Activated naive CD4-positive, alpha-beta T cell treated with anti-CD3 and anti-CD28 coated beads, Interleukin-2, amount 50 U/mL, for 24 hours (primary cell): ENCODE measurements at regions not wholly inside any gene's neighbourhood (a gene's known extent, or its start where the extent isn't known, plus 50 kb on each side); places are given as distances from the start of the nearest gene placed in this dataset.

Experiments
- H3K27ac Mint-ChIP-seq: one replicate; pipeline ENCODE4 v1.8.0; 2021; ENCODE audit warnings: mild to moderate bottlenecking, mixed read lengths
- H3K27me3 Mint-ChIP-seq: one replicate; pipeline ENCODE4 v1.8.0; 2021; ENCODE audit warnings: mixed read lengths
- H3K36me3 Mint-ChIP-seq: one replicate; pipeline ENCODE4 v1.8.0; 2021; ENCODE audit warnings: mixed read lengths
- H3K4me1 Mint-ChIP-seq: one replicate; pipeline ENCODE4 v1.8.0; 2021; ENCODE audit warnings: mixed read lengths
- H3K4me3 Mint-ChIP-seq: one replicate; pipeline ENCODE4 v1.8.0; 2021; ENCODE audit warnings: mild to moderate bottlenecking, mixed read lengths
- H3K9me3 Mint-ChIP-seq: one replicate; pipeline ENCODE4 v1.8.0; 2021; ENCODE audit warnings: mixed read lengths

DNA sequence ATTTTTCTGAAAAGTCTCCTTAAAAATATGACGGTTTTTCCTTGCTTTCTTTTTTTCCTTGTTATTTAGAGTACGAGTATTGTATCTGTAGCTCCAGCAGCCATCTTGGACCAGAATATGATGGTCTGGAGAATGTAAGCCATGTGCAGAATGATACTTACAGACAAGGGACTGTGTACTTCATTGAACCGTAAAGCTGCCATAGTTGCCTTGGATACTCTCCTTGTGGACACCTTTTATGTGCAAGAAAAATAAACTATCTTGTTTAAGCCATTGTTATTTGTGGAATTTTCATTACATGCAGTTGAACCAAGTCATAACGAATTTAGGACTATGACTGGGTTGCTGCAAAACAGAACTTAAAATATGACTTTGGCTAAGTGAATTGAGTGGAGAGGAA, 485.8 kb upstream of the CITED2 start:
- Mint-ChIP-seq H3K36me3 (no peaks in the 10 kb centered on the region), H3K9me3 (no peaks in the 10 kb centered on the region), H3K27ac (no peak overlapping the region), H3K27me3 (peaks cover 5% of the 10 kb centered on the region), H3K4me1 (no peaks in the 10 kb centered on the region), H3K4me3 (no peak overlapping the region)

DNA sequence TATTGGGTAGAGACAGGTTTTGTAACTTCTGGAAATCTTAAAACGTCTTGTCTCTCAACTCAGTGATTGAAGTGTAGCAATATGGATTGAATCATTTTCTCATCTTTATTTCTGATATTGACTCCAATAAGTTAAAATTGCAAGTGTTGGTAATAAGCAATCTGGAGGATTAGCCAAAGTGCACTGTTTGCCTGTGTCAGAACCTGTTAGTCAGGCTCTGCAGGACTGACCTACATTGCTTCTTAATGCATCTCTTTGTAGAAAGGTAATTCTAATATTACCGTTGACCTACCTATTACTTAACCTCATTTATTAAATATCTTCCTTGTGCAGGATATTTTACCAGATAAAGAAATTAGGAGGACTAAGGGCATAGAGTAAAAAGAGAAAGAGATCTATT, 484.0 kb upstream of the CITED2 start:
- Mint-ChIP-seq H3K4me1 (no peaks in the 10 kb centered on the region), H3K27me3 (peaks cover 5% of the 10 kb centered on the region), H3K9me3 (no peaks in the 10 kb centered on the region), H3K36me3 (no peaks in the 10 kb centered on the region), H3K27ac (no peak overlapping the region), H3K4me3 (no peak overlapping the region)

DNA sequence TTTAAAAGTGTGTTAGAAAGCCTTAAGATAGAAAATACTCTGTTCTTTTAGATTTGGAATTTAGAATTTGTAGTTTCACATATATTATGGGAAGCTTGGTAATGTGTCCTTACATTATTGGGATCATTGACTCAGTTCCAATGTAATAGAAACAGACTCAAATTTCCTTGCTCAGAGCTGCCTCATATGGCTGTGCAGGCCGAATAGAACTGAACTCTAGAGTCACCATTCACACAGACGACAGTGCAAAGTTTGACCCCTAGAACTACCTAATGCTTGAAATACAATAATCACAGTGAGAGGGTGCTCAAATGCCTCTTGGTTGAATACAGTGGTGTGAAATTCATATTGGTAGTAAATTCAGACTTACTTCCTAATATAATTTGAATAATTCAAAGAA, 482.7 kb upstream of the CITED2 start:
- no peaks in the 10 kb centered on the region for H3K36me3 Mint-ChIP-seq
- H3K9me3 Mint-ChIP-seq: no peaks in the 10 kb centered on the region
- peaks cover 3% of the 10 kb centered on the region for H3K27me3 Mint-ChIP-seq
- H3K27ac Mint-ChIP-seq: no peak overlapping the region
- H3K4me1 Mint-ChIP-seq: no peaks in the 10 kb centered on the region
- no peak overlapping the region for H3K4me3 Mint-ChIP-seq

DNA sequence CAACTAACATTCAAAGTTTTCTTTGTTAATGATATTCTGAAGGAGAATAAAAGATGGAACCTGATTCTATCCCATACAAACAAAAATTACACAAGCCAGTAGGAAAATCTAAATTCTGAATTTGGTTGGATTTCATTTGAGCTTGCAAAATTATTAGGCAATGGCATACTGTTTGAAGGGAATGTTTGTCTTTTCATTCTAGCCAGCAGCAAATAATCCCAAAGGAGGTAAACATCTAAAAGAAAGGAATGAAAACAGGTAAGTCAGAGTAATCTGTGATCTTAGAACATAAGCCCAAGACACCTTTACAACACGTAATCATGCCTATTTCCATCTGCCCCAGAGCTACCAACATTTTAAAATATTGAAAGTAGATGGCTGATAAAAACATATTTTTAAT, 482.1 kb upstream of the CITED2 start:
- peaks cover 3% of the 10 kb centered on the region for H3K27me3 Mint-ChIP-seq
- H3K27ac Mint-ChIP-seq: no peak overlapping the region
- no peaks in the 10 kb centered on the region for H3K36me3 Mint-ChIP-seq
- H3K9me3 Mint-ChIP-seq: no peaks in the 10 kb centered on the region
- no peaks in the 10 kb centered on the region for H3K4me1 Mint-ChIP-seq
- H3K4me3 Mint-ChIP-seq: no peak overlapping the region

DNA sequence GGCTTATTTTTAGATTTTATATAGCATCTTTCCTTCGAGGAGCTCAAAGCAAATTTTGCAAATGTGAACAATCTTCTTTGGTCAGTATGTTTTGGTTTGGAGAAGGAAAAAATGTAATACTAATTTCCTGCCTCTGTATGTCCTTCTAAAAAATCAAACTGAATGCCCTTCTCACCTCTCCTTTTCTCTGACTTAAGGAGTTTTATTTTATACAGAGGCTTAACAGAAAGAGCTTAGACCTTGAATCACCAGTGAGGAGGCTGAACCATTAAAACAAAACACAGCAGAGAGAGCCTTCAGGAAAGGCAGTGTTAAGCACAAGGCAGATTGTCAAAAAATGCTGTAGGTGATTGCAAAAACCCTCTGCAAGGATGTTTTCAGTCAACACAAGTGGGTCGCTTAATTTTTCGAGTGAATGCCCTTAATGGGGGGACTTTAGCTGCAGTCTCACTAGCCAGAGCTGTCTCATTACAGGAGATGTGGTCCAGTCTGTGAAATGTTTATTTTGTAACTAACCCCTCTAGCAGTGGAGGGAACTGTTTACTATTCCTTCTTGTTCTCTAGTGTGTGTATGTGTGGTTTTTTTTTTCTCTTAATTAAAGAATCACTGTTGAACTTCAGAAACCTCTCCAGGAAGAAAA, 481.3 kb upstream of the CITED2 start:
- H3K4me1 Mint-ChIP-seq: no peaks in the 10 kb centered on the region
- no peak overlapping the region for H3K4me3 Mint-ChIP-seq
- H3K27me3 Mint-ChIP-seq: peaks cover 3% of the 10 kb centered on the region
- no peaks in the 10 kb centered on the region for H3K36me3 Mint-ChIP-seq
- no peak overlapping the region for H3K27ac Mint-ChIP-seq
- no peaks in the 10 kb centered on the region for H3K9me3 Mint-ChIP-seq

DNA sequence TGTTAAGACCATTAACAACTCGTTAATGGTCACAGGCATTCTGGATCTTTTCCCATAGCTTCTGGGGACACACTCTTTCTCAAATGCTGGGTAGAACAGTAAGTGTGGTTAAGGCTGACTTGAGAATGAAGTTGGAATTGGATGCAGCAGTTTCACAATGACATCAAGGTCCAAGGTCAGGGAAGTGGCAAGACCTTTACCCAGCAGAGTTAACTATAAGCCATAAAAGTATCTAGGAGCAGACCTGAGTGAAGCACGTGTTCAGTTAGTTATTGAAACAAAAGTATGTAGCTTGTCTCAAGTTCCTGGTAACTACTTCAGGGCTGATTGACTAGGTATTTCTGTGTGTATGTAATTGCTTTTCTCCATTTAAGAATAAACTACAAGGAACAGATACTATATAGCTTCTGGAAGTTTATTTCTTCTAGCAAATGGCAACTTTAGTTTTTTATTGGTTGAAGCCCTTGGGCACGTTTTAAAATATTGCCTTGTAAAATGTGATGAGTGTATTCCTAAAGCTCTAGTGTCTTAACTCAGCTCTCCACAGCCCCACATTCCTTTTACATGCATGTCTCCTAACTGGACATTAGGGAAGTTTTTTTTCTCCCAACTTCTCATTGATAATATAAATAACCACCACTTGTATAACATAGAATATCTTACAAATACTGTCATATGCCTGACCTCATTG, 479.0 kb upstream of the CITED2 start:
- H3K27me3 Mint-ChIP-seq: peaks cover 2% of the 10 kb centered on the region
- peaks cover 2% of the 10 kb centered on the region for H3K36me3 Mint-ChIP-seq
- H3K4me1 Mint-ChIP-seq: no peaks in the 10 kb centered on the region
- peaks cover 13% of the 10 kb centered on the region for H3K9me3 Mint-ChIP-seq
- no peak overlapping the region for H3K27ac Mint-ChIP-seq
- H3K4me3 Mint-ChIP-seq: no peak overlapping the region

DNA sequence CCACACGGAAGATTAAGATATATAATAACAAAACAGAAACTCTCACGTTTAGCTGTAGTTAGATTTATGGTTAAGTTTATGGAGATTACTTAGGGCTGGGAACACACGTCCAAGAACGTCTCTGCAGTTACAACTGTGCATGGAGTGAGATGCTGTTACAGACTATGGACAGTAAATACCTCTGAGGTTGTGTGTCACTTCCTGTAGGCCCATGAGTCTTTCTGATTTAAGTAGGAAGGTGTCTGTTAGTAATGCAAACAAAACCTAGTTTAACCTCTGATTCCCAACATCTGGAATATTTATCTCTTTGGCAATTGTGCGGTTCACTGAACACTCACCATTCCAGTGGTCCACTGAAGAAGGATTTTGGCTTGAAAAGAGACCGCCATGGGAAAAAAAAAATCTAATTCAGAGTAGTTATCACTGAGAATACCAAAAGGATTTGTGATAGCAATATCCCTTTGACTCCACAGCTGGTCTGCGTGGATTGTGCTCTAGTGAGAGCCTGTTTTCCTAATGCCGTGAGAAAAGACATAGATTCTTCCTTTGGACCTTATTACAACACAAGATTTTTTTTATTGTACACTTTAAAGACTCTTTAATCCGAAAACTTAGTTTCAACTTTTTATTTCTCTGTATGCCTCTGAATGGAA, 478.2 kb upstream of the CITED2 start:
- peaks cover 13% of the 10 kb centered on the region for H3K9me3 Mint-ChIP-seq
- no peak overlapping the region for H3K27ac Mint-ChIP-seq
- H3K36me3 Mint-ChIP-seq: peaks cover 2% of the 10 kb centered on the region
- H3K27me3 Mint-ChIP-seq: peaks cover 2% of the 10 kb centered on the region
- H3K4me1 Mint-ChIP-seq: no peaks in the 10 kb centered on the region
- H3K4me3 Mint-ChIP-seq: no peak overlapping the region

DNA sequence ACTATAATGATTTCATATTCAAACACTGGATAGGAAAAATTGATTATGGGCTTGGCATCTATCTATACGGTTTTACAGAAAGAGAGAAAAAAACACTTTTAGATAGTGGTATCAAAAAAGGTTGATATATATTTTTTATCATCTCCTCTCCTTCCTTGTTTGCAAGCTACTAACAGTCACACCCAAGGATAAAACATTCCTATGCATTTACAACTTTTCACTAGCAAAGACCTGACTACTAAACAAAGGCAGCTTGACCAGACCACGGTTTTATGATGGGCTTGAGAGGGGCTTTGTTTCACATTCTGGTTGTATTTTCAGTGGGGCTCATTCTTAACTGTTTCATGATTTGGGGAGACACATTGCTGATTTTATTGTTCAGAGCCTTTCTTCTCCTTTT, 477.6 kb upstream of the CITED2 start:
- Mint-ChIP-seq H3K9me3 (peaks cover 13% of the 10 kb centered on the region), H3K36me3 (peaks cover 2% of the 10 kb centered on the region), H3K4me1 (no peaks in the 10 kb centered on the region), H3K27ac (no peak overlapping the region), H3K4me3 (no peak overlapping the region), H3K27me3 (peaks cover 2% of the 10 kb centered on the region)

DNA sequence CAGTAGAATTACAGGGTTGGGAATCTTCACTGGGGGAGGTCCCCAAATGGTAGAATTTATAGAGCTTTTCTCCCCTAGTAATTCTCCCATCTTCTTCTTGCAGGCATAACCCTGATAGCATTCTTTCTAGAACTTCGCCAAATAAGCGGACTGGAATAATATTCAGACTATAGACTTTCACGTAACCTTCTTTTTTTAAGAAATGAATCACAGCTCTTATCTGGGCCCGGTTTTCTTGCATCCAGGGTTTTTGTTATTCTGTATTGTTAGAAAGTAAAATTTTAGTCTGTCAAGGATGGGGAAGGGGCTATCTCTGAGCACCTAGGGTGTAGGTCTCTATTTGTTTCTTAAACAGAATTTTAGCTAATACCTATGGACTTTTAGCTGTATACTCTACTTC, 476.8 kb upstream of the CITED2 start:
- Mint-ChIP-seq H3K4me3 (no peak overlapping the region), H3K36me3 (peaks cover 2% of the 10 kb centered on the region), H3K4me1 (no peaks in the 10 kb centered on the region), H3K27ac (no peak overlapping the region), H3K27me3 (peaks cover 2% of the 10 kb centered on the region), H3K9me3 (peaks cover 13% of the 10 kb centered on the region)

DNA sequence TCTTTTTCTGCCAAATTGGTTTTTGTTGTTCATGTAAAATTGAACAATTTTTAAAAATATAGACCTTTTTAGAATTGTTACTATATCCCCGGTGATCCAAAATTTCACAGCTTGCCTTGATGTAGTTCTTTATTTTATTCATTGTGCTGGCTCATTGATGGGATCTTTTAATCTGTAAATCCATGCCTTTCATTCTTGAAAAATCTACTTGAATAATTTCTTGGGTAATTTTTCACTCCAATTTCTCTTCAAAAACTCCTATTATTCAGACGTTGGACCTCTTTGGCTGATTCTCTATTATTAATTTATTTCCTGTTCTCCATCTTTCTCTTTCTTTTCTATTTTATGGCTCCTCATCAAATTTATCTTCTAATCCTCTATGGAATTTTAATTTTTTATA, 476.1 kb upstream of the CITED2 start:
- H3K4me1 Mint-ChIP-seq: no peaks in the 10 kb centered on the region
- H3K36me3 Mint-ChIP-seq: peaks cover 2% of the 10 kb centered on the region
- H3K27ac Mint-ChIP-seq: no peak overlapping the region

DNA sequence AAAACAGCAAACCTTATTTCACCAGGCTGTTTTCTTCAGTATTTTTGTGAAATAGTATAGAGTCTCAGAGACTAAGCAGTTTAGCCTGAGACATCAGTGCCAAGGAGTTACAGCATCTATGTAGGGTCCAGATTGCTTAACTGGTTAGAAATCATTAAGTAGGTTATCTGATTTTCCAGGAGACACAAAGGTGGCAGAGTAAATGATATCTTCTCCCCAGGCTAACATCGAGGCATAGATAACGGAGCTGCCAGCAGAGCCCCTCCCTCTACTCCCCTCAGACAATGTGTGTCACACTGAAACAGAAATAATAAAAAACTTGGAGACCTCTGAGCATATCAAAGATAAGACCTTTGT, 473.0 kb upstream of the CITED2 start:
- H3K4me3 Mint-ChIP-seq: no peak overlapping the region
- H3K27ac Mint-ChIP-seq: no peak overlapping the region
- H3K4me1 Mint-ChIP-seq: no peaks in the 10 kb centered on the region
- H3K27me3 Mint-ChIP-seq: peaks cover 2% of the 10 kb centered on the region
- H3K9me3 Mint-ChIP-seq: peaks cover 13% of the 10 kb centered on the region
- H3K36me3 Mint-ChIP-seq: peaks cover 2% of the 10 kb centered on the region

More for the DNA sequence above, 476.1 kb upstream of the CITED2 start:
- H3K9me3 Mint-ChIP-seq: peaks cover 13% of the 10 kb centered on the region
- no peak overlapping the region for H3K4me3 Mint-ChIP-seq
- H3K27me3 Mint-ChIP-seq: no peaks in the 10 kb centered on the region

DNA sequence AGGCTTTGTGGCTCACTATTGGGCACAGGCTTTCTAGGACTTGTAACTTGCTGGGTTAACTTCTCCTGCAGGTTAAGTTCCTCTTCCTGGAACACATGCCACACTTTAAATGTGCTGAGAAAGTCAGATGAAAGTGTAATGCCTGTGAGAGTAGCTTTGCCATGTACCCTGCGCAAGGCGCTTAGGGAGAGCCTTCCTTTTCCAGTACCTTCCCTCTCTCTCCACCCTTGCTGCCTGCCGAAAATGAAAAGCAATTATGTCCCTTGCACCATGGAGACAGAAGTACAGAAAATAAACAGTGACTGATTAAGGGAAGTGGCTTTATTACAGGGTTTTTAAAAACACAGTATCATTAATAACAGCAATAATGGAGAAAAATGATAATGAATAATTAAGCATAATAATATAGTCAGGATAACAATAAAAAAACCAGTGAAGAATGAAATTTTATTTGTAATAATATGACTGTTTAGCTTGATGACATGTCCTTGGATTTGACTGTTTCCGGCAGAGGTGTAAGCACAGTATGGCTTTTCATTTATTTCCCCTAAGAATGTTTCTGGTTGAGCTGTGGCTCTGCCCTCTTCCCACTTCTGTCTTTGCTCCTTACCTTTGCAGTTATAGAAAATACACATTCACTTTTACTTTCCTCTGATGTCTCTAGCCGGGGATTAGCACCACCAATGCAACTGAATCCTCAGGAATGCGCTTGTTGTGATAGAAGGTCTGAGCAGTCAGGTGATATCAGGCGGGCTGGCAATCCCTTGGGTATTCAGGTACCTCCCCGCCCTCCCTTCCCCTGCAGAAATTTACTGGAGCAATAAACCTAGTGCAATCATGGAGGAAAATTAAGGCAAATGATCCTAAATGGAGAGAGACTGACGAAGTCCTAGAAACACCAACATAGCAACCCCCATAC, 472.3 kb upstream of the CITED2 start:
- peaks cover 13% of the 10 kb centered on the region for H3K9me3 Mint-ChIP-seq
- H3K27ac Mint-ChIP-seq: no peak overlapping the region
- H3K4me1 Mint-ChIP-seq: no peaks in the 10 kb centered on the region

DNA sequence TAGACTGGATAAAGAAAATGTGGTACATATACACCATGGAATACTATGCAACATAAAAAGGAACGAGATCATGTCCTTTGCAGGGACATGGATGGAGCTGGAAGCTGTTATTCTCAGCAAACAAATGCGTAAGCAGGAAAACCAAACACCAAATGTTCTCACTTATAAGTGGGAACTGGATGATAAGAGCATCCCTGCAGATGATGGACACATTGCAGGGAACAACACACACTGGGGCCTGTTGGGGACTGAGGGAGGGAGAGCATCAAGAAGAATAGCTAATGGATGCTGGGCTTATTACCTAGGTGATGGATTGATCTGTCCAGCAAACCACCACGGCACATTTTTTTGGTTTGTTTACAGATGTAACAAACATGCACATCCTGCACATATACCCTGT, 470.5 kb upstream of the CITED2 start:
- H3K36me3 Mint-ChIP-seq: peaks cover 2% of the 10 kb centered on the region
- no peak overlapping the region for H3K27ac Mint-ChIP-seq
- peaks cover 2% of the 10 kb centered on the region for H3K27me3 Mint-ChIP-seq
- no peak overlapping the region for H3K4me3 Mint-ChIP-seq
- peaks cover 5% of the 10 kb centered on the region for H3K9me3 Mint-ChIP-seq
- no peaks in the 10 kb centered on the region for H3K4me1 Mint-ChIP-seq

More for the DNA sequence above, 472.3 kb upstream of the CITED2 start:
- Mint-ChIP-seq H3K27me3 (peaks cover 2% of the 10 kb centered on the region), H3K4me3 (no peak overlapping the region), H3K36me3 (peaks cover 2% of the 10 kb centered on the region)

DNA sequence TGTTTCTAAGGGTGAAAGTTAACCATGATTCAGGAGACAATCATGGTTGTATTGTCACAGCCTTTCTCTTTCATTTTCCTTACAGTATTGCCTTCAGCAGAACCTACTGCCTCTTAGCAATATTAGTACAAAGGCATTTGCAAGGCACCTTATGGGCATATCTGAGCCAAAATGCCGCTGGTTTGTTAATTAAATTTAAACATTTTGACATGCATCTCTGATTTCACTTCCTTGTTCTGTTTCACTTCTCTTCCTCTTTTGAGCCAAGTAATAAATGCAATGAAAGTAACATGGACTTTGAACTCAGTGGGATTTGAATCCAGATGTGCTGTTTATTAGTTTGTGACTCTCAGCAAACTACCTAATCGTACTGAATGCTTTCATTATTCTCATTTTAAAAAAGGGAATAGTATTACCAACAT, 467.4 kb upstream of the CITED2 start:
- Mint-ChIP-seq H3K36me3 (no peaks in the 10 kb centered on the region), H3K27me3 (peaks cover 2% of the 10 kb centered on the region), H3K9me3 (no peaks in the 10 kb centered on the region), H3K4me1 (no peaks in the 10 kb centered on the region), H3K4me3 (no peak overlapping the region), H3K27ac (no peak overlapping the region)

DNA sequence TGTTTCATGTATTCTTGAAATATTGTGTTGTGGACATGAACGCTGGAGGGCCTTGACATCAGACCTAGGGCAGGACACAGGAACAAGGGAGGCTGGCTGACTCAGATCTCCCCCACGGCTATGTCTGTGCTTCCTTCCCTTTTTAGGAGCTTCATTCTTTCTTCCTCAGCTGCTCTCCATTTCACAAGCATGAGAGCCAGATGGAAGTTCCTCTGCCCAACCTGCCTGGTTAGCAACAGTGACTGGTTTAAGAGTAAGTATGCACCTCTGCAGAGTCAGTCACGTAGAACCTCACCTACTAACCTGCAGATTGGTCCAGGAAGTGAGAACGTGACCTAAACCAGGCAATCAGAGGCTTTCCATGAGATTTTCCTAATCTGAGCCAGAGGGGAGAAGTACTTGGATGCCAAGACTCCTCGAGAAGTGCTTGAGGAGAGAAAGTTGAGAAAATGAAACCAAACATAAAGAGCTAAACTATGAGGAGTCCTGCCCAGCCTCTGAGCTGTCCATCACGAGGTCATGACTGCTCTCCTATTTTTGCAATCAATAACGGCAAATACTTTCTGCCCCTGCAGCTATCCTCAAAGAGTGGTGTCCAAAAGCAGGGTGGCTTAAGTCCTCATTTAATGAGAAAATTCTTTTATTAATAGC, 465.2 kb upstream of the CITED2 start:
- no peaks in the 10 kb centered on the region for H3K9me3 Mint-ChIP-seq
- no peak overlapping the region for H3K4me3 Mint-ChIP-seq
- H3K36me3 Mint-ChIP-seq: no peaks in the 10 kb centered on the region
- H3K27ac Mint-ChIP-seq: no peak overlapping the region
- no peaks in the 10 kb centered on the region for H3K4me1 Mint-ChIP-seq
- H3K27me3 Mint-ChIP-seq: peaks cover 2% of the 10 kb centered on the region
